HG03159 (cell line): ENCODE measurements at regions not wholly inside any gene's neighbourhood (a gene's known extent, or its start where the extent isn't known, plus 50 kb on each side); places are given as distances from the start of the nearest gene placed in this dataset.

Experiments used
- ATAC-seq: cut with Tn5 transposase; IDR thresholded peaks from one replicate; pipeline ENCODE4 v1.9.1; 2021; ENCODE audit warnings: mild to moderate bottlenecking, moderate library complexity; ENCODE audit not compliant: unreplicated experiment

DNA sequence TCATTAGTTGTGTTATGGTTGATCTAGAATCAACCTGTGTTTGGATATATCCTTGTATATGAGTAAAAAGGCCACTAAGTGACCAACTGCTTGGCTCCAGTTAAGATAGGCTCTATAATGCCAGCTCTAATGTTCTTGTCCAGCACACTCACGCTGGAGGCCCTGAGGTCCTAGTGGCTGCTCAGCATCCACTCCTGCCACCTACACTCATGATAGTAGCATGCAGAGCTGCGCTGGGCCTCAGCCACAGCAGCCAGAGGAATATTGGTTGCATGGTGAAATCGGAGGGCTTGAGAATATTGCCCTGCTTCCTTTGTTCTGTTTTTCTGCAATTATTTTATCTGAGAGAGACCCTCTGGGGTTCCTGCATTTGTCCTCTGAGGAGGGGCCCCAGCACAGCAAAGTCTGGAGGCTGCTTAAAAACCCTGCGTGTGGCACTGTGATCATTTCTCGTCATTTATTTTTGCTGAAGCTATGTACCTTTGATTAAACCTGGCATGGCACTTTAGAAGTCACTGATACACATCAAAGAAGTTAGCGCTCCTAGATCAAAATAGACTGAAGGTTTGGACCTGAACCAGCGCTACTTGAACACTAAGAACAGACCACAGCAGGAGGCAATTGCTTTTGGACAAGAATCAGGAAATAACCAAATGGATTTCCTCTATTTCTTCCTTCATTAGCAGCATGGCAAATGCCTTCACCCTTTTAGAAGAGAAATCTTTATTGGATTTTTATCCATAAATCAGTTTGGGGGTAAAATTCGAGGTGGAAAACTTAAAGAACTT, 398.4 kb upstream of the ID4 start:
- ATAC-seq: no peak

DNA sequence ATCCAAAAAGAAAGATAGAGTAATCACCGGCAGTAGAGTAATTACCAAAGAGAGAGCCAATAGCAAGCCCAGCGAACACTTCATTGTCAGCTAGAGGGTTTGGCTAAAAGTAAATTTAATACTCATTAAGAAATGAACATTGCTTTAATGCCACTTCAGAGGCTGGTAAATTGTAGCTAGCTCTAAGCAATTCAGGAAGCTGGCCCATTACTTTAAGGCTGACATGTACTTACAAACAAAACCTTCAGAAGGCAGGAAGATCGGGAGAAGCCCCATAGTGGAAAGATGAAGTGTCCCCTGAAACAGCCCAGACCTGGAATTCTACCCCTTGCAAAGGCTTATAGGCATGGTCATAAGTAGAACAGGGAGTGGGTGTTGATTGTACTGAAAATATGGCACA, 396.6 kb upstream of the ID4 start:
- no peak for ATAC-seq

DNA sequence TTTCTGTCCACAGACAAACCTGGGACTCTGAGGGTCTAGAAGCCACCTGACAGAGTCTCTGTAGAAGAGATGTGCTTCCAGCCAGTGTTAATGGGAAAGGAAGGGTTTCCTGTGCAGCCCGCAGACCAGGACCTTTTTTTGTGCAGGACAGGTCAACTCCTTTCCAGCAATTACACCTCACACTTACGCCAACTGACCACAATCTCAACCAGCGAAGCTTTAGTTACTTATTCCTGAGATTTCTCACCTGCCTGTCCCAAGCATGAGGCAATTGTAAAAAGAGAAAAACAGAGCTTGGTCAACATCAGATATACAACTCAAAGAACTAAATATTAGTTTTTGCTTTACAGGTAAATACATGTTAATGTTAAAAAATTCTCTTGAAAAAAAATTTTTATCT, 393.8 kb upstream of the ID4 start:
- ATAC-seq: no peak

DNA sequence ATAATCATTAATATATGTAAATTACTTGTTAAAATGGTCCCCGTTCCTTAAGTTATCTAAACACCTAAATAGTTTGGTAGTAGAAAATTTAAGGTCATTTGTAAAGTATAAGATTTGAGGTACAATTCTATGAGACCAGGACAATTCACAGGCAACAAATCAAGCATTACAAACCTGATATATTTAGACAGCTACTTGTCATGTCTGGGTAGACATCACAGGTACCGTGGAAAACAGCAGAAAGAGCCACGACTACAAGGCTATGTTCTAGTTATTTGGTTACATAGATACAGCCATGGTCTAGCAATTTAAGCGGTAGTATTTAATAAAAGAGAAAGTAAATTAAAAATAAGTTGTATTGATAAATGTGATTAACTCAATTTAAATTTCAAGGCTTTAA, 393.1 kb upstream of the ID4 start:
- no peak for ATAC-seq

DNA sequence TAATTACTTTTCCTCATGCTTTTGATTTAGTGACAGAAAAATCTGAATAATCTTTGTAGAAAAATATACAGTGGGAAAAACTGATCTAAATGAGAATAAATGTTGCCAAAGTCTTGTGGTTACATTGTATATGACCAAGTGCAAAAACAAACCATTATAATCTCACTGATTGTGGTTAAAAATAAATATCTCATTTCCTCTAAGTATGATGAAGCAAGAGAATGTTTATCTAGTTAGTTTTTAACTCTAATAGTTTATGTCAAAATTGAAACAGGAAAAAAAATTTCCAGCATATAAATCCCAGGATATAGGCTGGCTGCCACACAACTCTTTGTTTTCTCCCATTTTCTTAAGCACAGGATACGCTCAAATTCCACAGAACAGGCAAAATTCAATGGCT, 392.7 kb upstream of the ID4 start:
- no peak for ATAC-seq

DNA sequence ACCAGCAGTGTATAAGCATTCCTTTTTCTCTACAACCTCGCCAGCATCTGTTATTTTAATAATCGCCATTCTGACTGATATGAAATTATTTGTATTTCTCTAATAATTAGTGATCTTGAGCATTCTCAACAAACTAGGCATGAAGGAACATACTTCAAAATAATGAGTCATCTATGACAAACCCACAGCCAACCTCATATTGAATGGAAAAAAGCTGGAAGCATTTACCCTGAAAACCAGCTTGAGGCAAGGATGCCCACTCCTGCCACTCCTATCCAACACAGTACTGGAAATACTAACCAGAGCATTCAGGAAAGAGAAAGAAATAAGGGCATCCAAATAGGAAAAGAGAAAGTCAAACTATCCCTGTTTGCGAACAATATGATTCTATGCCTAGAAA, 390.6 kb upstream of the ID4 start:
- ATAC-seq: no peak

DNA sequence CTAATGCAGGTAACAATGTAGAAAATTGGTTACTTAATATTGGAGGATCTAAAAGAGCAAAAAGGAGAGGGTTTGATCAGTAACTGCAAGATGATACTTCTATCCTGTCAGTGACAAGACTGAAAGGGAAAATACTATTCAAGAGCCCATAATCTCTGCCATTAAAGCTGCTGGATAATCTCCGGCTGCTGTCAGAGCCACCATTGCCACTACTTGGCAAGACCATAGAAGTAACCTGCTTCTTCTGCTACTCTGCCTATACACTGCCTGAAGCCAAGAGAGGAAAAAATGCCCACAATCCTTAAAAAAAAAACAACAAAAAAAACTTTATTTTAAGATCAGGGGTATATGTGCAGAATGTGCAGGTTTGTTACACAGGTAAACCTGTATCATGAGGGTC, 386.5 kb upstream of the ID4 start:
- ATAC-seq: no peak

DNA sequence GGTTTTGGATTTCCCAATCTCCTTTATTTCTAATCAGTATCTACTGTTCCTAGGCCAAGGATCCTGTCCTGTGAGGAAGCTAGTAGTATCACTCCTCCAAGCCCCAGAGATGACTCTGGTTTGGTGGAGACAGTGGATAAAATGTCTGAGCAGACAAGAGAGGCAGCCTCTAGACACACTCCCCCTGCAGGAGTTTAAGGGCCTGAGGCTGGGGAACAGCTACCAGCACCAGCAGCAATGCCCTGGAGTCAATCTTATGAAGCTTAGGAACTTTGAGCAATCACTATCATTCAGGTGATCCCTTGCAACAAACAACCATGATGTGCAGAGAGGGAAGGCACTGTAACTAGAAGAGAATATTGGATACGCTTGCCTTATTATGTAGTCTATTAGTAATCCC, 384.7 kb upstream of the ID4 start:
- ATAC-seq: no peak

DNA sequence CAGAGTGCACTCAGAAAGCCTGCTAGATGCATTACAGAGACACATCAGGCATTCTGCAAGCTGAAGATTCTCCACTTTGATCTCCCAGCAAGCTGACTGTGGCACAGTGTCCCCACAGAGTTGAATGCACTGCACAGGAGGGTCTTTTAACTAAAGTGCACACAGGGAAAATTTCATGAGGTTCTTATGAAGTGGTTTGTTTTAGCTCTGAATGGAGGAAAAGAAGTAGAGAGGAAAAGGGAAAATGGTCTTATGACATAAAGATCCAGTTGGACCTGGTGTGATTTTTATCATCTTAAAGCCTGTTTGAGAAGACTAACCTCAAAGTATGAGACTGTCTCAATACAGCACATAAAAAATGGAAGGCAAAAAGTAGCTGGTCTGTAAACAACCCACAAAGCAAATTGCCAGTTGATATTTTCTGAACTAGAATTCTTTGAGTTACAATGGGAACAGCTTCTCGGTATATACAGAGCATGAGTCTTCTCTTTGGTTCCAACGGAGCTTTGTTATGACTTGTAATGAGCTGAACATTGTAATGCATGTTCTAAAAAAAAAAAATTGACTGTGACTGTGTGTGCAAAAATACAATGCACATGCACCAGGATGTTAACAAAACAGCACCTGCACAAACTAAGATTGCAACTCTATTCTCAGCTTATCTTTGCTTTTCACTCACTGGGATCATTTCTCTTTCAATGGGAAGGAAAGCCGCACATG, 383.0 kb upstream of the ID4 start:
- ATAC-seq: no peak

DNA sequence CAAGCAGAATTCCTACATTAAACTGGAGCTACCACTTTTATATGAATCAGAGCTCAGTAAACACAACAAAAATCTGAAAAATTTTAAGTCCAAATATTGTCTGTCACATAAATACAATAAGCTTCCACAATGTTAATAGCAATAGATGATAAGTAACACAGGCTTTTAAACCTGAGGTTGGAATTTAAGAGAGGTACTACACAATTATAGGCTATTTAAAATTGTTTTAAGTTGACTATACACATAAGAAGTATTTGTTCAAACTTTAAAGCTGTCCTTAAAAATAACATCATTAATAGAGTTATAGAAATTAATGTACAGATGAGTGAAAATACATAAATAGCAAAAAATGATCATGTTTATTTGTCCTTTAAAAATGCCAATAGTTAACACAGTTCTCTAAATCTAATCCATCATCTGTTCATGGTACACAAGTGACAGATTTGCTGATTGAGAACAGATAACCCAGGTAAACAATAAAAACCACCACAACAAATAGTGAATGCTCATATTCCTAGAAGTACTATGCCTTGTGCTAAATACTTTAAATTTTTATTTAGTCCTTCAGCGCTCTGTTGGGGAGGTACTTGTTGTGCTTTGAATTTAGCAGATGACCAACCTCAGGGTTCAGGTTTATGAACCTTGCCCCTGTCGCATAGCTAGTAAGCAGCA, 382.3 kb upstream of the ID4 start:
- no peak for ATAC-seq

DNA sequence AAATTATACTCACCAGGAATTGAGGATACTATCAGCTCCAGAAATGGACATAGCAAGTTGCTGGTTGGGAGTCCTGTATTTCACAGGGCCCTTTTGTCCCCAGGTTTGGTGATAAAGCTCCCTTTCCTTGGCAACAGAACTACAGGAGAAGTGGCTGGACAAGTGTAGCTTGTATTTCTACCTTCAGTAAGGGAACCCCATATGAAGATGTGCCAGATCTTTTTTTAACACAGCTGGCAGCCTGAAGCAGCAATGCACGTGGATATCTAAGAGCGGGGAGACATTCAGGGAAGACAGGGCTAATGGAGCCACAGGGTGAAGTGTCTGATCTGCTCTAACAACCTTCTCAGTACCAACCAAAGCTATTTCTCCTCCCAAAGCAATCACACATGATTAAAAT, 373.9 kb upstream of the ID4 start:
- ATAC-seq: no peak

DNA sequence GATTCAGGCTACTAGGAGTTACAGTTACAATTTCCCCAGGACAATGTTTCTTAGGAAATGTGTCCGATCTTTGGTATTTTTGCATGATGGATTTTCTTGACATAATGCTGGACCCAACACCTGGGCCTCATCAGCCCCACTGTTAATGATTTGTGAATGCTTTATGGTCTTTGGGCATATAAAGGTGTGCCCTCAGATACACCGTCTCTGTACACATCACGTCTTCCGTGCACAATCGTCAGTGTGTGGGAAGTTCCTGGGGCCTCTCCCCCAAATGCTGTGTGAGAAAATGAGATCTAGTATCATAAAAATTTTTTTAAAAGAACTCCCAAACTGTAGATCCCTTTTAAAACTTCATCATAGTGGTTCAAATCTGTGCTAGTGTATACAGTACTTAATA, 373.2 kb upstream of the ID4 start:
- no peak for ATAC-seq

DNA sequence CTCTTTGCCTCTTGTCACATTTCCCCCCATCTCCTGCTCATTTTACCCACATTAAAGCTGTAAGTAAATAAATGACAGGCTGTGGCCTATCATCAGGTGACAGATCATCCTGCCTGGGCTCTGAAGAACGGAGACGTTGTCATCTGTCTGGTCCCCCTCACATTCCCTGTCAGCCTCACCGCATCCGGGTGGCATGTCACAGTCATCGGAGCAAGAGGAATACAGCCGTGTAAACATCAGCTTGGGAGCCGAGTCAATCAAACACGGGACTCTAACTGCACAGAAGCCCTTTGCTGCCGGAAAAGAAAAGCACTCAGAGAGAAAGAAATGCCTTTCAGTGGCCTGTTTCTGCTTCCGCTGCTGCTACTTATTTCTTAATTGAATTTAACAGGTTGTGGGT, 371.9 kb upstream of the ID4 start:
- no peak for ATAC-seq

DNA sequence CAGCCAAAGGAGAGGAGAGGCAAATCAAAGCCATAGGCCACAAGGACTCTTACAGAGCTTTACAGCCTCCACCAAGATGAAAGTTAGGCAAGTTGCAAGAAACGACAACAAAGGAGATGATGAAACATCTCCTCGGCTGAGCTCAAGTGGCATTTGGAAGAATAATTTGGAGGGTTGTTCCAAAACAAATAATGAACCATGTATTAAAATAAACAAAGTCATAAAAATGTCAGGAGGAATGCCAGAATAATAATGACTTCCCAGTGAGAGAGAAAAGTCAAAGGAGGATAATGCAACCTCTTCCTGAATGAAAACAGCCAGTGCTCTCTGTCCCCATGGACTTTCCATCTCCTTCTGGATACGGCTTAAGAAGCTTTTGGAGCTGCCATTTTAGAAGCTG, 371.4 kb upstream of the ID4 start:
- no peak for ATAC-seq

DNA sequence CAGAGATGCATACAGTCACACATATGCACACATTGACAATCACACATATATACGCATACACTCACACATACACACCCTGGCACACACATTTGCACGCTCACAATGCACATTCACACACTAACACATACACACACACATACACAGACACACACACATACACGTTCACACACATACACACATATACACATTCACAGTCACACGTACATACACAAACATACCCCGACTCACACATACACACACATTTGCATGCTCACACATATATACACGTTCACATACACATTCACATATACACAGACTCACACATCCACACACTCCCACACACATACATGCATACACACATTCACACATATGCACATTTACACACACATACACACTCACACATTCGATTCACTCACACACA, 366.8 kb upstream of the ID4 start:
- ATAC-seq: no peak

DNA sequence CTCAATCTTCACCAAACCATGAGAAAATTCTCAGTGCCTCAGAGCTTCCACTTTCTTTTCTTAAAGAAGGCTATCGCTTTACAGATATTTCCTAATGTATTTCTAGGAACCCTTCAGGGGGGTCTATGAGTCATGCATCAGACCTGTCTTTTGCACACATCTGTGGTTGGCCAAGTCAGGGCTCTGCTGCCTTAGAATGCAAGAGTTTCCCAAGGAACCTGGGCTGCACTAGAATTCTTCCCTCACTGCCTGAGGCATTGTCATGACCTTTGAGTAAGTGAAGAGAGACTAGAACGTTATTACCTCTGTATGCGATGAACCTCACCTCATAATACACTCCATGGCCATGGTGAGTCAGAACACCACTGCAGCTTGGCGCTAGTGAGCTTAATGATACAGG, 365.0 kb upstream of the ID4 start:
- ATAC-seq: no peak

DNA sequence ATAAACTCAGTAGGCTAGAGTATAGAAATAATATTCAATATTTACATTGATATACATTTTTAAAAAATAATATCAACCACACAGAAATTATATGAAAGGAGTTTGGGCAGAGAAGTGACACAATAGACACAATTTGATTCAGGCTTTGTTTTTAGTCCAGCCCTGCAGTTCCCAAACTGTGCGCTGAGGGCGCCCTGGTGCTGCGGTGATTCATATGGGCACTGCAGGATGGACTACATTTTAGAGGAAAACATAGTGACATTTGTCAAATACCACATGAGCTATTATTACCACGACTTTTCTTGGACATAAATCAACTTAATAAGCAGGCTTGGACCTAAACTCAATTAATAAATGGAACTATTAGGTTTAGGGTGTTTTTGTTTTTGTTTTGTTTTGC, 364.3 kb upstream of the ID4 start:
- ATAC-seq: no peak

DNA sequence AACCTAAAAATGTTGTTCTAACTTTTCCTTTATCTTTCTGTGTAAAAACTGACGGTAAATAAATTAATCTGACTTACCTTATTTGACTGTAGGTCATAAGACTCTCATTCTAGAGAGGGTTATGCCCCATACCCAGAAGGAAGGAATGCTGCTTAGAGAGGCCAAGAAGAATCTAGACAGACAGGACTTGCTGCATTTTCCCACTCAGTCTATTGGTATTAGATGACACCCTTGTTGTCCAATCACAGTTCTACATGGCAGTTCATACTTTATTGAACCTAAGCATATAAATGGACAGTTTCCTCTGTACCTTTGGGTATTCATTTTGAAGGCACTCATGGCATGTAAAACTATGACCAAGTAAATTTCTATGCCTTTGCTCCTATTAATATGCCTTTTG, 359.6 kb upstream of the ID4 start:
- ATAC-seq: no peak

DNA sequence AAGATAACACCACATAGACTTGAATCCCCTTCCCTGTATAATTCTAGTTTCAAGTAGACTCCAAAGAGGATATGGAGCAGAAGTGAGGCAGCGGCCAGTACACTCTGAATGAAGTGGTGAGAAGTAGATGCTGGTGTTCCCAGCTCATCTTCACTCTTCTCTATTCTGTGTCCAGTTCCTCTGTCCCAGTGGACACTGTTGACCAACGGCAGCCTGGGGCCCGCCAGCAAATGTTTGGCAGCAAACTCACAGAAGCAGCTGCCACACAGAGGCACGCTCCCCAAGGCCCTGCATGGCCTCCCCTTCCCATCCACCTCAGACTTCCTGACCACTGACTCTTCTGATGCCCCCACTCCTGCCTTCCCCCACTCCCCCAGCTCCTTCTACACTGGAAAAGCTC, 358.9 kb upstream of the ID4 start:
- ATAC-seq: no peak

DNA sequence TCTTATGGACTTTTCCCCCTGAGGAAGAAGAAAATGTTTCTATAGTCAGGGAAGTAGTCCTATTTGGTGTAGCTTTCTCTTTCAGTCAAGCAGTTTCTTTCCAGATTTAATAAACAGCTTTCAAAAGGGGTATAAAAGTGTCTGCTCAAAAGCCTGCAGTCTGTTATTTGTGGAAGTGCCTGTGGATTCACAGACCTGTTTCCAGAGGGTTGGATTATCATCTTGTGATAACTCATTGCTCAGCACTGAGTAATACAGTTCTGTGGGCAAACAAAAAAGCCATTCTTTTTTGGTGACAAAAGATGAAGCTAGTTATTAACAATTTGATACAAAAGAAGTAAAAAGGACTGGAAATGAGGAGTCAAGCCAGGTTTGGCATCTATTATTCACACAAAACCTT, 358.2 kb upstream of the ID4 start:
- no peak for ATAC-seq

DNA sequence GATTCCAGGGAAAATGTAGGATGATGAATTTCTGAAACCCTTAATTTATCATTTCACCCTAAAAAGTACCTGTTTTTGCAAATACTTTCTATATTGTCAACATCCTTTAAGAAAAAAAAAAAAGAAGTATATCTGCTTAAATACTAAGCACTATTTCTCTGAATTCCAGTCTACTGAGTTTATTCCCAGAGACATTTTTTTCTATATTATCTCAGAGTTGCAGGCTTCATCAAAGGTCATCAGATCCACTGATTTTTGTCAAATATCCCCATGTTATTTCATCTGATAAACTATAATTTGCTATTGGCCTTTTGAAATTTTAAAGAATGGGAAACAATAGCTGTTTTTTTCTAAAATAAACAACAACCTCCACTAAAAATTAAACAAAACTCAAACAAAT, 357.6 kb upstream of the ID4 start:
- ATAC-seq: no peak
